GM18520 (cell line): ENCODE measurements at regions not wholly inside any gene's neighbourhood (a gene's known extent, or its start where the extent isn't known, plus 50 kb on each side); places are given as distances from the start of the nearest gene placed in this dataset.
"Not testable (repeated sequence)": the region's sequence is repeated elsewhere in the genome, so short reads cannot be mapped to it uniquely, and the experiment has no call there.

Experiments used
- ATAC-seq: cut with Tn5 transposase; IDR thresholded peaks from one replicate; pipeline ENCODE4 v1.9.1; 2021; ENCODE audit not compliant: unreplicated experiment

GRCh38 chr4:97437998-97438705 is 705.1 kb downstream of the STPG2 start:
- ATAC-seq: not testable (repeated sequence)

GRCh38 chr4:97453186-97453585 is 690.1 kb downstream of the STPG2 start:
- no peak for ATAC-seq

GRCh38 chr4:97457253-97457652 is 686.0 kb downstream of the STPG2 start:
- ATAC-seq: no peak

GRCh38 chr4:97468272-97468671 is 675.0 kb downstream of the STPG2 start:
- ATAC-seq: no peak

GRCh38 chr4:97475621-97476020 is 667.7 kb downstream of the STPG2 start:
- ATAC-seq: no peak

GRCh38 chr4:97477974-97478373 is 665.3 kb downstream of the STPG2 start:
- ATAC-seq: no peak

GRCh38 chr4:97479388-97479787 is 663.9 kb downstream of the STPG2 start:
- no peak for ATAC-seq

GRCh38 chr4:97491856-97492255 is 651.4 kb downstream of the STPG2 start:
- no peak for ATAC-seq

GRCh38 chr4:97493815-97494518 is 649.3 kb downstream of the STPG2 start:
- no peak for ATAC-seq

- no peak for ATAC-seq
Measured at GRCh38 chr4:97496298-97496873, 646.9 kb downstream of the STPG2 start.

GRCh38 chr4:97498875-97499274 is 644.4 kb downstream of the STPG2 start:
- ATAC-seq: no peak

- peak; percentile 98 for ATAC-seq
Measured at GRCh38 chr4:97500423-97500822, 642.9 kb downstream of the STPG2 start.

GRCh38 chr4:97504713-97505112 is 638.6 kb downstream of the STPG2 start:
- no peak for ATAC-seq

GRCh38 chr4:97507587-97508245 is 635.6 kb downstream of the STPG2 start:
- ATAC-seq: no peak
